DND-41 (cell line): ENCODE measurements at regions not wholly inside any gene's neighbourhood (a gene's known extent, or its start where the extent isn't known, plus 50 kb on each side); places are given as distances from the start of the nearest gene placed in this dataset.

Experiments
- CTCF ChIP-seq: IDR thresholded peaks from 2 replicates; pipeline ENCODE4 v1.5.1; 2012; ENCODE audit warnings: borderline replicate concordance, low read length, moderate library complexity, mild to moderate bottlenecking; ENCODE audit not compliant: poor library complexity, severe bottlenecking; ENCODE audit errors: extremely low read depth
- EZH2 ChIP-seq: IDR thresholded peaks from 3 replicates; pipeline ENCODE4 v1.6.1; 2012; ENCODE audit warnings: borderline replicate concordance, low read depth, mild to moderate bottlenecking, moderate library complexity, low read length, inconsistent platforms; ENCODE audit not compliant: severe bottlenecking

GRCh38 chr2:180156651-180157050 is 149.6 kb upstream of the CWC22 start:
- TF ChIP-seq EZH2 (no peak), CTCF (no peak)
